ENCODE measurements at regions not wholly inside any gene's neighbourhood (a gene's known extent, or its start where the extent isn't known, plus 50 kb on each side); places are given as distances from the start of the nearest gene placed in this dataset.

DNA sequence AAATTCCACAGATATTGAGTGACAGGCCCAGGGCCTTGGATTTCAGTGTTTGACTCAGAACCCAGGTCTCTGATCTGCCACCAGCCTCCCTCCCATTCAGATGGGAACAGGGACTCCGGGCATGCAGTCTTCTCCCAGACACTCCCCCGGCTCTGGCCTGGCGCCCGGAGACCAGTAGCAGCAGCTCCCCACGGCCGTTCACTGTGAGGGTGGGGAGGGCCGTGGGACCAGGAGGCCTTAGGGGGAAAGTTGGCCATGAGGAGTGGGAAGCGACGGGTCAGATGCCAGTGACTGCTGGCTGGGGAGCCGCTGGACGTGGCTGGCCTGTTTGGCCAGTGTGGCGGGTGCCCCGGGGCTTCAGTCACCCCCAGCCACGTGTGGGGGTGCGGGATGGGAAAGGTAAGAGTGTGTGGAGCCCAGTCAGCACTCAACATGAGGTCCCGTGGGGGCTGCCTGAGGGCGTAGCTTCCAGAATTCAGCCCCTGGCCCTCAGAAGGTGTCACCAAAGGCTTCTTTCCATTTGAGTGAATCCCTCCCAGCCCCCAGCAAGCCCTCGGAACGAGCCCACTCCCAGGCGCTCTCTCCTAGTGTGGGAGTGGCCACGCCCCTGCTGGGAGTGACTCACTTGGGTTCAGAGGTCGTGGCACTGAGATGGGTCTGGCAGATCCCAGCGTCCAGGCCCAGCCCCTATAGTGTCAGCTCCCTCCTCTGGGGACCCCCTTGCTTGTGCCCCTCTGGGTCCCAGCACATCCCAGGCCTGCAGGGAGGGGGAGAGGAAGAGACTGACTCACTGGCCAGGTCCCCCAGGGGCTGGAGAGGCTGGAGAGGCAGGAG, 309.4 kb downstream of the SEC14L1 start:
- peak; percentile 64 for DNase-seq (ENCODE audit: low spot score)
- POLR2A ChIA-PET (ENCODE audit: low non-redundant PET), result no interaction called here
- CTCF ChIA-PET, result interaction anchor here (0.6 to 1.0 kb wide), 6 partner anchors 7 to 1184 kb away, joined by 3 to 6 read pairs (median 3); no protein-coding TSS in a partner anchor
- no peak for TF ChIP-seq CTCF (conservative IDR thresholded peaks at IDR 0.05; ENCODE audit: low read depth)
- peak overlapping the region; percentile 98 for H3K27ac ChIP-seq

- TF ChIP-seq CTCF (conservative IDR thresholded peaks at IDR 0.05; ENCODE audit: low read depth), result no peak
- no peak for DNase-seq (ENCODE audit: low spot score)
- ChIA-PET POLR2A (ENCODE audit: low non-redundant PET) (no interaction called here), CTCF (interaction anchor here (0.6 to 1.0 kb wide), 2 partner anchors 12 to 1294 kb away, joined by 3 to 8 read pairs; no protein-coding TSS in a partner anchor)
- peak overlapping the region; percentile 98 for H3K27ac ChIP-seq
These were observed 310.0 kb downstream of the SEC14L1 start for GRCh38 chr17:77450742-77451244.

DNA sequence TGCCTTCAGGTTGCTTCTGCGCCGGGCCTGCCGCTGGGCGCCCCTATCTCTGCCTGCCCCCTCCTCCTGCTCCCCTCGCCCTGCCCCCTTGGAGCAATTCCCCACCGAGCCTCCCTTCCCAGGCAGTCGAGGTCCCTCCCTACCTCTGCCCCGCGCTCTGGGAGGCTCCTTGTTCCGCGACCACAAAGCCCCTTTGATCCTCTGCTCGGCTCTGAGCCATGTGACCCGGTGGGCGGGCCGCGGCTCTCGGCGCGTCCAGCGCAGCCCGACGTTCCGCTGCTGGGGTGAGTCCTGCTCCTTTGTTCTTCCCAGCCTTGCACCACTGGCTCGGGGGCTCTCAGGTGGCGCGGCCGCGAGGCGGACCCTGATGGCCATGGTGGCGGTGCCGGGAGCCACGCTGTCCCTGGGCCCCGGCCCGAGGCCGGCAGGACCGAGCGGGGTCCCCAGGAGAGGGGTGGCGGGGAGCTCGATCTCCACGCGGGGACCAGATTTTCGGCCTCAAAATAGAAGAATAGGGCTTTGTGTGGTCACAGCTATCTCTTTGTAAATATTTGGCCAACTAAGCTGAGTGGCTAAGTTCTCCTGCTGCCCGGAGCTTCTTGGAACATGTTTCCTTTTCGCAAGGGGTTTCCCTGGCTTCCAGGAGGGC, 310.6 kb downstream of the SEC14L1 start:
- POLR2A ChIA-PET (ENCODE audit: low non-redundant PET), result interaction anchor here (0.6 kb wide), 1 partner anchor 118 kb away, joined by 4 read pairs; no protein-coding TSS in a partner anchor
- TF ChIP-seq CTCF (conservative IDR thresholded peaks at IDR 0.05; ENCODE audit: low read depth), result no peak
- CTCF ChIA-PET, result interaction anchor here (0.6 to 0.8 kb wide), 2 partner anchors 40 to 1293 kb away, joined by 3 to 8 read pairs; no protein-coding TSS in a partner anchor
- peak overlapping the region; percentile 98 for H3K27ac ChIP-seq
- no peak for DNase-seq (ENCODE audit: low spot score)

- POLR2A ChIA-PET (ENCODE audit: low non-redundant PET), result interaction anchor here (0.6 kb wide), 1 partner anchor 119 kb away, joined by 4 read pairs; no protein-coding TSS in a partner anchor
- peak; percentile 80 for DNase-seq (ENCODE audit: low spot score)
- TF ChIP-seq CTCF (conservative IDR thresholded peaks at IDR 0.05; ENCODE audit: low read depth), result no peak
- CTCF ChIA-PET, result interaction anchor here (0.8 kb wide), 1 partner anchor 40 kb away, joined by 3 read pairs; no protein-coding TSS in a partner anchor
- H3K27ac ChIP-seq, result peak overlapping the region; percentile 98
These were observed 311.4 kb downstream of the SEC14L1 start for GRCh38 chr17:77451894-77452852.

- ChIA-PET CTCF (interaction anchor here (0.6 kb wide), 1 partner anchor 24 kb away, joined by 7 read pairs; no protein-coding TSS in a partner anchor), POLR2A (ENCODE audit: low non-redundant PET) (no interaction called here)
- DNase-seq (ENCODE audit: low spot score), result no peak
- TF ChIP-seq CTCF (conservative IDR thresholded peaks at IDR 0.05; ENCODE audit: low read depth), result no peak
- H3K27ac ChIP-seq, result peak overlapping the region; percentile 98
These were observed 313.0 kb downstream of the SEC14L1 start for GRCh38 chr17:77453613-77454241.
